GM23338 (cell line): ENCODE measurements at regions not wholly inside any gene's neighbourhood (a gene's known extent, or its start where the extent isn't known, plus 50 kb on each side); places are given as distances from the start of the nearest gene placed in this dataset.
"Not testable (repeated sequence)": the region's sequence is repeated elsewhere in the genome, so short reads cannot be mapped to it uniquely, and the experiment has no call there.

Experiments used
- ATAC-seq: fragments of 200-7000 bp; cut with Tn5 transposase; 3 replicates; pipeline ENCODE4 v1.9.1; 2020
- DNase-seq: peaks from one replicate; pipeline ENCODE4 v3.0.0-alpha.2; 2015; ENCODE audit warnings: low spot score
- H2AFZ ChIP-seq: fragments of 200-600 bp; sonication (generic); 2 replicates; pipeline ENCODE4 v1.8.0; 2016; ENCODE audit warnings: antibody characterized with exemption, mild to moderate bottlenecking, moderate library complexity
- H3F3A ChIP-seq: fragments of 200-600 bp; sonication (generic); replicated peaks from 2 replicates; pipeline ENCODE4 v1.8.0; 2017; ENCODE audit warnings: antibody characterized with exemption, mixed run types, low read depth
- H3K27ac ChIP-seq: fragments of 200-600 bp; sonication (generic); 2 replicates; pipeline ENCODE4 v1.6.1; 2016; ENCODE audit warnings: low read depth
- H3K27me3 ChIP-seq: fragments of 200-600 bp; sonication (generic); 2 replicates; pipeline ENCODE4 v1.8.0; 2016; ENCODE audit warnings: mild to moderate bottlenecking, mixed run types, moderate library complexity; ENCODE audit not compliant: insufficient read depth
- H3K36me3 ChIP-seq: fragments of 200-600 bp; sonication (generic); 2 replicates; pipeline ENCODE4 v1.8.0; 2016; ENCODE audit warnings: mild to moderate bottlenecking; ENCODE audit not compliant: insufficient read depth
- H3K4me1 ChIP-seq: fragments of 200-600 bp; sonication (generic); 2 replicates; pipeline ENCODE4 v1.8.0; 2016; ENCODE audit warnings: mild to moderate bottlenecking, moderate library complexity; ENCODE audit not compliant: insufficient read depth
- H3K4me2 ChIP-seq: fragments of 200-600 bp; sonication (generic); 2 replicates; pipeline ENCODE4 v1.7.1; 2017; ENCODE audit warnings: mixed run types
- H3K4me3 ChIP-seq: fragments of 200-600 bp; sonication (generic); 2 replicates; pipeline ENCODE4 v1.6.1; 2016; ENCODE audit warnings: mixed run types
- H3K79me2 ChIP-seq: fragments of 200-600 bp; sonication (generic); replicated peaks from 2 replicates; pipeline ENCODE4 v1.8.0; 2017; ENCODE audit warnings: mild to moderate bottlenecking; ENCODE audit not compliant: insufficient read depth
- H3K9me2 ChIP-seq: fragments of 200-600 bp; sonication (generic); 2 replicates; pipeline ENCODE4 v1.8.0; 2017; ENCODE audit not compliant: insufficient read depth
- H4K20me1 ChIP-seq: fragments of 200-600 bp; sonication (generic); replicated peaks from 2 replicates; pipeline ENCODE4 v1.8.0; 2017; ENCODE audit warnings: mild to moderate bottlenecking; ENCODE audit not compliant: insufficient read depth
- H3K27ac Mint-ChIP-seq: 2 replicates; pipeline ENCODE4 v1.8.0; 2020; ENCODE audit warnings: inconsistent platforms, mild to moderate bottlenecking, moderate library complexity, mixed read lengths
- H3K27me3 Mint-ChIP-seq: 3 replicates; pipeline ENCODE4 v1.8.0; 2022; ENCODE audit warnings: low read depth, mild to moderate bottlenecking, moderate library complexity, mixed read lengths, inconsistent platforms; ENCODE audit not compliant: insufficient read depth, poor library complexity
- H3K36me3 Mint-ChIP-seq: 3 replicates; pipeline ENCODE4 v1.8.0; 2021; ENCODE audit warnings: low read depth, mild to moderate bottlenecking, inconsistent platforms, moderate library complexity, mixed read lengths
- H3K4me1 Mint-ChIP-seq: 3 replicates; pipeline ENCODE4 v1.8.0; 2020; ENCODE audit warnings: mild to moderate bottlenecking, inconsistent platforms, mixed read lengths
- H3K4me3 Mint-ChIP-seq: 3 replicates; pipeline ENCODE4 v1.8.0; 2021; ENCODE audit warnings: moderate library complexity, mild to moderate bottlenecking, inconsistent platforms, mixed read lengths
- H3K9me3 Mint-ChIP-seq: 3 replicates; pipeline ENCODE4 v1.8.0; 2020; ENCODE audit warnings: moderate library complexity, mild to moderate bottlenecking, inconsistent platforms, mixed read lengths
- CREB1 ChIP-seq: fragments of 250-450 bp; sonication (Bioruptor Pico); IDR thresholded peaks from 2 replicates; pipeline ENCODE4 v1.5.0; 2020; ENCODE audit warnings: low read depth, mild to moderate bottlenecking, moderate library complexity
- EZH2 ChIP-seq: fragments of 200-600 bp; sonication (generic); IDR thresholded peaks from one replicate; pipeline ENCODE4 v1.8.0; 2017; ENCODE audit warnings: antibody characterized with exemption, mild to moderate bottlenecking, low read depth; ENCODE audit not compliant: unreplicated experiment
- EZH2phosphoT487 ChIP-seq: fragments of 200-600 bp; sonication (generic); IDR thresholded peaks from one replicate; pipeline ENCODE4 v1.8.1; 2018; ENCODE audit warnings: antibody characterized with exemption; ENCODE audit not compliant: unreplicated experiment
- JUNB ChIP-seq: IDR thresholded peaks from one replicate; pipeline ENCODE4 v1.6.1; 2016; ENCODE audit warnings: antibody characterized with exemption; ENCODE audit not compliant: unreplicated experiment
- NANOG ChIP-seq: IDR thresholded peaks from 2 replicates; pipeline ENCODE4 v1.6.1; 2016; ENCODE audit warnings: antibody characterized with exemption, borderline replicate concordance
- POLR2AphosphoS5 ChIP-seq: IDR thresholded peaks from 2 replicates; pipeline ENCODE4 v1.6.1; 2016; ENCODE audit warnings: antibody characterized with exemption, low read depth
- STAT1 ChIP-seq: IDR thresholded peaks from one replicate; pipeline ENCODE4 v1.6.1; 2016; ENCODE audit warnings: antibody characterized with exemption; ENCODE audit not compliant: unreplicated experiment
- ZNF114 ChIP-seq: fragments of 250-450 bp; sonication (Bioruptor Pico); IDR thresholded peaks from 2 replicates; pipeline ENCODE4 v1.5.0; 2020; ENCODE audit warnings: mild to moderate bottlenecking, moderate library complexity
- ZNF462 ChIP-seq: fragments of 250-450 bp; sonication (Bioruptor Pico); IDR thresholded peaks from 2 replicates; pipeline ENCODE4 v1.5.0; 2020; ENCODE audit warnings: mild to moderate bottlenecking, moderate library complexity
- TF ChIP-seq, protein P1 (sequence below), 2 experiments: fragments of 200-600 bp in 1 of 2; sonication (generic) in 1 of 2; conservative IDR thresholded peaks; 2 replicates each; pipeline versions ENCODE4 v1.5.1 to v1.6.1; 2016 to 2017; ENCODE audit warnings: antibody characterized with exemption in 2 of 2, low read depth in 2 of 2, mild to moderate bottlenecking in 2 of 2, moderate library complexity in 1 of 2
- TF ChIP-seq, protein P2 (sequence below): IDR thresholded peaks from 2 replicates; pipeline ENCODE4 v1.6.1; 2016; ENCODE audit warnings: antibody characterized with exemption

DNA sequence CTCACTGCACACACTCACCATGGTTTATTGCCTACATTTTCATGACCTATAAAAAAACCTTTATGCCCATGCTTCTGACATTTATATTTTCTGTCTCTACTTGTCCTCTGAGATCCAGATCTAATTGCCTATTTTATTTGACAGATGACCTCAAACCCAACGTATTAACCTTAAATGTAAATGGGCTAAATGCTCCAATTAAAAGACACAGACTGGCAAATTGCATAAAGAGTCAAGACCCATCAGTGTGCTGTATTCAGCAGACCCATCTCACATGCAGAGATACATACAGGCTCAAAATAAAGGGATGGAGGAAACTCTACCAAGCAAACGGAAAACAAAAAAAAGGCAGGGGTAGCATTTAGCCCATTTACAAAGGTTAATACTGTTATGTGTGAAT is 117.4 kb upstream of the ADAMTS3 start:
- H3K9me2 ChIP-seq, H3K27ac ChIP-seq, H3K27ac Mint-ChIP-seq, H3K27me3 ChIP-seq, H3K36me3 ChIP-seq, DNase-seq, H3K4me3 Mint-ChIP-seq, H3K27me3 Mint-ChIP-seq, H3K4me2 ChIP-seq, H3F3A ChIP-seq, H3K36me3 Mint-ChIP-seq, ATAC-seq, H4K20me1 ChIP-seq, H3K79me2 ChIP-seq, H2AFZ ChIP-seq, H3K4me3 ChIP-seq, H3K4me1 Mint-ChIP-seq, H3K4me1 ChIP-seq: not testable (repeated sequence)
- H3K9me3 Mint-ChIP-seq = peaks cover 27% of the 10 kb centered on the region

DNA sequence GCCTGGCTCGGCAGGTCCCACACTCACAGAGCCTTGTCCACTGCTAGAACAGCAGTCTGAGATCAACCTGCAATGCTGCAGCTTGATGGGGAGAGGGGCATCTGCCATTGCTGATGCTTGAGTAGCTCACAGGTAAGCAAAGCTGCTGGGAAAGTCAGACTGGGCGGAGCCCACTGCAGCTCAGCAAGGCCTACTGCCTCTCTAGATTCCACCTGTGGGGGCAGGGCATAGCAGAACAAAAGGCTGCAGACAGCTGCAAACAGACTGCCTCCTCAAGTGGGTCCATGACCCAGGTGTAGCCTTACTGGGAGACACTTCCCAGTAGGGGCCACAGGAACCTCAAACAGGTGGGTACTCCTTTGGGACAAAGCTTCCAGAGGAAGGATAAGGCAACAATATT is 110.6 kb upstream of the ADAMTS3 start:
- Histone ChIP-seq H3K4me3 (no peak overlapping the region), H3K27ac (no peak overlapping the region), H3F3A (no peaks in the 10 kb centered on the region), H4K20me1 (no peaks in the 10 kb centered on the region), H3K79me2 (no peaks in the 10 kb centered on the region), H3K36me3 (no peaks in the 10 kb centered on the region), H3K9me2 (0 out of 2 replicates have a peak, but pooled peaks cover 12% of the 10 kb centered on the region), H3K27me3 (no peaks in the 10 kb centered on the region), H3K4me2 (no peak overlapping the region), H3K4me1 (no peaks in the 10 kb centered on the region), H2AFZ (0 out of 2 replicates have a peak overlapping the region, but pooled peaks have one; percentile 66)
- H3K27me3 Mint-ChIP-seq = no peaks in the 10 kb centered on the region
- peak; percentile 41 for ATAC-seq
- H3K9me3 Mint-ChIP-seq = peaks cover 14% of the 10 kb centered on the region
- H3K27ac Mint-ChIP-seq = no peak overlapping the region
- DNase-seq = peak; percentile 39
- TF ChIP-seq STAT1 (no peak), CREB1 (CRISPR knock-in tag) (no peak), EZH2phosphoT487 (no peak), NANOG (no peak), ZNF114 (CRISPR knock-in tag) (no peak), JUNB (no peak), EZH2 (no peak), ZNF462 (CRISPR knock-in tag) (no peak), POLR2AphosphoS5 (no peak)
- TF ChIP-seq, protein P1, sequence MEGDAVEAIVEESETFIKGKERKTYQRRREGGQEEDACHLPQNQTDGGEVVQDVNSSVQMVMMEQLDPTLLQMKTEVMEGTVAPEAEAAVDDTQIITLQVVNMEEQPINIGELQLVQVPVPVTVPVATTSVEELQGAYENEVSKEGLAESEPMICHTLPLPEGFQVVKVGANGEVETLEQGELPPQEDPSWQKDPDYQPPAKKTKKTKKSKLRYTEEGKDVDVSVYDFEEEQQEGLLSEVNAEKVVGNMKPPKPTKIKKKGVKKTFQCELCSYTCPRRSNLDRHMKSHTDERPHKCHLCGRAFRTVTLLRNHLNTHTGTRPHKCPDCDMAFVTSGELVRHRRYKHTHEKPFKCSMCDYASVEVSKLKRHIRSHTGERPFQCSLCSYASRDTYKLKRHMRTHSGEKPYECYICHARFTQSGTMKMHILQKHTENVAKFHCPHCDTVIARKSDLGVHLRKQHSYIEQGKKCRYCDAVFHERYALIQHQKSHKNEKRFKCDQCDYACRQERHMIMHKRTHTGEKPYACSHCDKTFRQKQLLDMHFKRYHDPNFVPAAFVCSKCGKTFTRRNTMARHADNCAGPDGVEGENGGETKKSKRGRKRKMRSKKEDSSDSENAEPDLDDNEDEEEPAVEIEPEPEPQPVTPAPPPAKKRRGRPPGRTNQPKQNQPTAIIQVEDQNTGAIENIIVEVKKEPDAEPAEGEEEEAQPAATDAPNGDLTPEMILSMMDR (conservative IDR thresholded peaks at IDR 0.05; ENCODE audit: low read depth in 2 of 2) = no peak
- TF ChIP-seq, protein P2, sequence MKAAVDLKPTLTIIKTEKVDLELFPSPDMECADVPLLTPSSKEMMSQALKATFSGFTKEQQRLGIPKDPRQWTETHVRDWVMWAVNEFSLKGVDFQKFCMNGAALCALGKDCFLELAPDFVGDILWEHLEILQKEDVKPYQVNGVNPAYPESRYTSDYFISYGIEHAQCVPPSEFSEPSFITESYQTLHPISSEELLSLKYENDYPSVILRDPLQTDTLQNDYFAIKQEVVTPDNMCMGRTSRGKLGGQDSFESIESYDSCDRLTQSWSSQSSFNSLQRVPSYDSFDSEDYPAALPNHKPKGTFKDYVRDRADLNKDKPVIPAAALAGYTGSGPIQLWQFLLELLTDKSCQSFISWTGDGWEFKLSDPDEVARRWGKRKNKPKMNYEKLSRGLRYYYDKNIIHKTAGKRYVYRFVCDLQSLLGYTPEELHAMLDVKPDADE = no peak
- H3K4me3 Mint-ChIP-seq = no peak overlapping the region
- no peaks in the 10 kb centered on the region for H3K36me3 Mint-ChIP-seq
- 0 out of 3 replicates have a peak, but pooled peaks cover 8% of the 10 kb centered on the region for H3K4me1 Mint-ChIP-seq
